GM18519 (cell line): ENCODE measurements at regions not wholly inside any gene's neighbourhood (a gene's known extent, or its start where the extent isn't known, plus 50 kb on each side); places are given as distances from the start of the nearest gene placed in this dataset.
"Not testable (repeated sequence)": the region's sequence is repeated elsewhere in the genome, so short reads cannot be mapped to it uniquely, and the experiment has no call there.

Source experiments
- ATAC-seq: cut with Tn5 transposase; IDR thresholded peaks from one replicate; pipeline ENCODE4 v1.9.1; 2021; ENCODE audit warnings: mild to moderate bottlenecking, moderate library complexity; ENCODE audit not compliant: unreplicated experiment, low FRiP score

- ATAC-seq, result not testable (repeated sequence)
Observed at GRCh38 chr4:35021222-35021621, 1223.1 kb downstream of the ARAP2 start.

DNA sequence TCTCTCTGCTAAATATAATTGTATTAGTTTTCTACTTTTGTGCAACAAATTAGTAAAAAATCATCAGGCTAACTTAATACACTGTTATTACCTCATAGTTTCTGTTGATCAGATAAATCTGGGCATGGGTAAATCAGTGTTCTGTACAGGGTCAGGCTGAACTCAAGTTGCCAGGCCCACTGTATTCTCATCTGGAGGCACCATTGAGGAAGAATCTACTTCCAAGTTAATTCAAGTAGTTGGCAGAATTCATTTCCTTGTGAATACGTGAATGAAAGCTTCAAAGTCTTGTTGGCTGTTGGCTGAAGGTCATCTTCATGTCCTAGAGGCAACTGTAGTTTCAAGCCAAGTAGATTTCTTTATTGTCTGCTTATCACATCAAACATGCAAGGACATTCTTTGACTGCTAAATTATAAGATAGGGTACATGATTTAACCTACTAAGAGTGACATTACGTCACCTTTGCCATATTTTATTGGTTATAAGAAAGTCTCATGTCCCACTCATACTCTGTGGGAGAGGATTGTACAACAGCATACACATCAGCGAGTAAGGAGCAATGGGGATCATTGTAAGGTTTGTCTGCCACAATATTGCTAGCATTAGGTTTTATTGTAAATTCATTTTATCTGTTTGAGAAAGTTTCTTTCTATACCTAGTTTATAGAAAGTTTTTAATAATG lies 1219.0 kb downstream of the ARAP2 start:
- ATAC-seq, result no peak

DNA sequence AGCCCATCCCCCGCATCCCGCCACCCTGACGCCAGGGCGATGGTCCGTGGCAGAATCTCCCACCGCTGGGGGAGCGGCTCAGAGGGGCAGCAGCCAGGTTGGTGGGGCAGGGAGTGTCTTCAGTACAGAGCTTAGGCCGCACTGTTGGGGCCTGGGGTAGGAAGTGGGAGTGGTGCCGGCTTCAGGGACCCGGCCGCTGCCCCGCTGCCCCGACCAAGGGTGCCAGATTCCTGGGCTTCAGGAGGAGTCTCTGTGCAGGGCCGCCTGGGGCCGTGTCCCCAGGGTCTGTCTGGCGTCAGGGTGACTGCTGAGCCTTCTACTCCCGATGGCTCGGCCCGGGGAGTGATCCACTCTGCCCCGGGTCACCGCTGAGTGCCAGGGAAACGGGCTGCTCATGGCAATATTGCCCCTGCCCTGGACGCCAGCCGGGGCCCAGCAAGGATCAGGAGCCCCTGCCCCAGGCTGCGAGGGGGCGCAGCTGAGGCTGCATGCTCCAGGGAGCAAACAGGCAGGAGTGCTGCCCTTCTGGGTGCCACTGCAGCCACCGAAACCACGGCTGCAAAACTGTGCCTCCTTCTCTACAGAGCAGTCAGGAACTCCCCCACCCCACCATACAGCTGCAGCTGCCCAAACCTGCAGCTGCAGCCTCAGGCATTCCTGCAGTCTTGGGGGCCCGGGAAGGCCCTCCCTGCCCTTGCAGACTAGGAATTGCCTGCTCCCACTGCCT lies 1206.1 kb downstream of the ARAP2 start:
- ATAC-seq, result no peak

- no peak for ATAC-seq
Observed at GRCh38 chr4:35038845-35039244, 1205.5 kb downstream of the ARAP2 start.

GRCh38 chr4:35052546-35052945 lies 1191.8 kb downstream of the ARAP2 start:
- ATAC-seq, result no peak

DNA sequence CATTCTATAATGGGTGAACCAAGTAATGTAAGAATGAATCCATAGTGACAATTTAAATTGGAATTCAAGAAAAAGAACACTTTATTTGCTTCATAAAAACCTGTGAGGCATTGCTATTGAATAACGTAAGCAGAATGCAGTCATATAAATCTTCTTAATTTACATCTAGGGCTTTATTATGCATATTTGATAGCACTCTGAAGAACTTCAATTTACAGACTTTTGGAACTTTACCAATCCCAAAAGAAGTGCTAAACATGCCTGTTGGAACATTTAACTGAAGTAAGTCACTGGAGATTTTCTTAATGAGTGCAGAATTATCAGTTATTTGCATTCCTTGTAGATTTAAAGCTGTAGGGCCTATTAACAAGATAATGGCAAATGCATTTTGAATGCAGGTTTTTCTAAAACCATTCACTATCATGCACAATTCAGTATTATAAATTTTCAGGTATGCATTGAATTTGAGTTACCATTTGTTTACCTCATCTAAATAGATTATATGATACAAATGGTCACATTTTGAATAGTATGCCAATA lies 1181.2 kb downstream of the ARAP2 start:
- ATAC-seq, result no peak

DNA sequence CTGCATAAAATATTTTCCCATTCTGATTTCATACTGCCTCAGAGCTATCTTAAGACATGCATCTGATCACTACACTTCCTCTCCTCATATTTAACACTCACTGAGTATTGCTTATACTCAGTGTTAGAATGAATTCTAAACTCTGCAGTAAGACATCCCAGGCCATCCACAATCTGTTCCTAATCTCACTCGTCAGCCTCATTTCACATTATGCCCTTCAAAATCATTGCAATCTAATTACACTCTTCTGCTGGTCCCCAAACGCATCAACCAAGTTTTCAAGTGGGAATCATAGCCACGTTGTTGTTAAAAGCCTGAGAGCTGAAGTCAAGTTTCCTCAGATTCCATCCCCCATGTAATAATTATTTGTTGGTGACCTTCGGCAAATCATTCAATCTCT lies 1177.9 kb downstream of the ARAP2 start:
- no peak for ATAC-seq

GRCh38 chr4:35080799-35081198 lies 1163.5 kb downstream of the ARAP2 start:
- no peak for ATAC-seq

GRCh38 chr4:35087218-35087617 lies 1157.1 kb downstream of the ARAP2 start:
- no peak for ATAC-seq

DNA sequence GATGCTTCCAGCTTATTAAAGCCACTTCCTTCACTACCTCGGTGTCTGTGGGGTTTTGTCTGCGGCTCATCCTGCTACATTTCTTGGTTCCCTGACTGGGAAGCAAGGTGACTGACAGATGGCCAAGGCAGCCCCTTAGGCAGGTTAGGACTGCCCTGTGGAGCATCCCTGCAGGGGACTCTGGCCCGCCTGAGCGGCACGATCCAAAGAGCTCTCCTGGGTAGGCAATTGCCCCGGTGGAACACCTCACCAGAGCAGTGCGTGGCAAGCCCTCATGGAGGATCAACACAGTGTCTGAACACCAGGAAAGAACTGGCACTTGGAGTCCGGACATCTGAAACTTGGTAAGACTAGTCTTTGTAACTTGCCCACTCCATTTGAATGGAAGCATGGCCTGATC lies 1143.4 kb downstream of the ARAP2 start:
- ATAC-seq, result no peak

GRCh38 chr4:35102066-35102465 lies 1142.2 kb downstream of the ARAP2 start:
- no peak for ATAC-seq

DNA sequence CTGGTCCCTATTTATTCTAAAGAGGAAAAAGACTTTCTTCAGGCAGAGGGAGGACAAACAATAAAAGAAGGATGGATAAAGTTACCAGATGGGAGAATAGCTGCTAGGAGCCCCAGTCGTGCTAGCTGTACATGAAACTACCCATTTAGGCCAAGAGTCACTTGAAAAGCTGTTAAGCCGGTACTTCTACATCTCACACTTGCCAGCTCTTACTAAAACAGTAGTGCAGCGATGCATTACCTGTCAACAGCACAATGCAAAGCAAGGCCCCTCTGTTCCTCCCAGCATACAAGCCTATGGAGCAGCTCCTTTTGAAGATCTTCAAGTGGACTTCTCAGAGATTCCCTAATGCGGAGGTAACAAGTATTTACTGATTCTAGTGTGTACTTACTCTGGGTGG lies 1138.8 kb downstream of the ARAP2 start:
- ATAC-seq, result no peak

GRCh38 chr4:35106091-35106734 lies 1138.1 kb downstream of the ARAP2 start:
- no peak for ATAC-seq

DNA sequence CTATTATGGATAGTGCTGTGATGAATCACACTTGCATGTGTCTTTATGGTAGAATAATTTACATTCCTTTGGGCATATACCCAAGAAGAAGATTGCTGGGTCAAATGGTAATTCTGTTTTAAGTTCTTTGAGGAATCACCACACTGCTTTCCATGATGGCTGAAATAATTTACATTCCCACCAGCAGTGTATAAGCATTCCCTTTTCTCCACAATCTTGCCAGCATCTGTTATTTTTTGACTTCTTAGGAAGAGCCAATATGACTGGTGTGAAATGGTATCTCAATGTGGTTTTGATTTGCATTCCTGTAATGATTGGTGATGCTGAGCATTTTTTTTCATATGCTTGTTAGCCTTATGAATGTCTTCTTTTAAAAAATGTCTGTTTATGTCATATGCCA lies 1120.2 kb downstream of the ARAP2 start:
- ATAC-seq, result no peak

DNA sequence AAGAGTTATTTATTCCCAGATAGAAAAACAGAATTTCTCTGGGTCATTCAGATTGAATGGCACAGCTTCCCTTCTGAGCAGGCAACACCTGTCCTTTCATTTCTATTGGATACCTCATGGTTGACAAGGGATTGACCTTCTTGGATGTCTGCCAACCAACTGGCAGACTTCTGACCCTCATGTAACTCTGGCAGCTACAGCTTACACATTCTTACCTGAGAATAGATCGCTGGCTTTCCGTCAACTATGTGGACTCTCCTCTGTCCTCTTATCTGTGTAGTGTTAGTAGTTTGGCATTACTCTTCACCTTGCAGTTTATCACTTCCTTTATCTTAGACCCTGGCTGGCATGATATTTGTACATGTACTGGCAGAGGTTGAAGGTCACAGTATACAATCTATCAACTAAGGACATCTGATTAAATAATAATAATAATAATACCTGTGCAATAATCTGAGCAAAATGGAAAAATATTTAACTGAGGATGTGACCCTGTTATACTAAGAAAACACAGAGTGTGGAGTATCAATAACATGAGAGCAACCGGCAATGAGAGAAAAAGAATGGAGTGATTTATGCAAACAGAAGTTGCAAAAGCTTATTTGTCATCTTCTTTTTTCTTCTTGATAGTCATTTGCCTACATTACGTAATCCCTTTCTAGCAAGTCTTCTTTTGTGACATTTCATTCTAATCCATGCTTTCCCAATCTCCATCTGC lies 1118.2 kb downstream of the ARAP2 start:
- no peak for ATAC-seq

DNA sequence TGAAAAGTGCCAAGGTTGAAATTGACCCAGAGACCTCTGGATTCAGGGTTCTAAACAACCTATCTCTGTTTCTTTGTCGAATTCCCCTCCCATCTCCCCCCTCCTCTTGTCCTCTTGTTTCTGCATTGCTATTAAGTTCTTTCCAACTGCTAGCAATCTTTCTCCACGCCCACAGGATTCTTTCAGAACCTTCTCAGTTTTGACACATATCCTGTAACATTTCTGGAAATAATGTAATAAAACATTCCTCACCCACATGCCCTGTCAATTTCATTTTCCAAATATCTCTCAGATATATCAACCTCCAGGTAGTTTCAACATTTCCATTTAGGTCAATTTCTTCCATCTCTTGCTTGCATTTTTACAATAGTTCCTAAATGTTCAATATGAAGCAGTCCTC lies 1105.9 kb downstream of the ARAP2 start:
- no peak for ATAC-seq

DNA sequence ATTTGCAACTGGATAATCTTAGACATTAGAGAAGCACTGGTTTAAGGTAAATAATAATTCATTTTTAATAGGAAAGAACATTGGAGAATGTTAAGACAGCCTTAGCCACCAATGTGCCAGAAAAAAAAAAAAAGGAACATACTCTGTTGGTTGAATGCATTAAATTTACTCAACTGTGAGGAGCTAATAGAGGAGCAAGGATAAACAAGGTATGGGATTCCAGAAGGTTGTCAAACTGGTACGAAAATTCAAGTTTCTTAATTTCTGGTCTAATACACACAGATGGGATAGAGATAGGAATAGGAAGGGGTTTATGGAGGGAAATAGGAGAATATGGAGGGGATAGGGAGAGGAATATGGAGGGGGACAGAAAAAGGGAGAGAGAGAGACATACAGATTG lies 1096.6 kb downstream of the ARAP2 start:
- ATAC-seq, result no peak

- ATAC-seq, result no peak
Observed at GRCh38 chr4:35151816-35152572, 1092.3 kb downstream of the ARAP2 start.

- ATAC-seq, result no peak
Observed at GRCh38 chr4:35163168-35163567, 1081.1 kb downstream of the ARAP2 start.

DNA sequence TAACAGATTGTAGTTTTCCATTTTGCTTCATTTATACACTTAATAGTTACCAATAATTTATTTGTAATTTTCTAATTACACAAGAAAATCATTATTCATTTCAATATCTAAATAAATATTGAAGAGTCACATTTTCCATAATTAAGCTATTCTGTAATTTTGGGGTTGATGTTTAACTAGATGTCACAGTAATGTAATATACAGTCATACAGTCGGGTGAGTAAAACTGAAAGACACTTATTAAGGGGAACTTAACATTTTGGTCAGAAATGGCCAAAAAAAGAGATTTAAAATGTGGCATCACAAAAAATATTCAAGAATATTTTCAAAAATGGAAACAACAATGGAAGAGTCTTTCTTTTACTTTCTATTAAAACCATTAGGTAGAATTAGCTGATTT lies 1080.3 kb downstream of the ARAP2 start:
- no peak for ATAC-seq
